H1 (cell line): ENCODE measurements at regions not wholly inside any gene's neighbourhood (a gene's known extent, or its start where the extent isn't known, plus 50 kb on each side); places are given as distances from the start of the nearest gene placed in this dataset.

Experiments
- CTCF ChIA-PET: fragments of 300-600 bp; sonication (Branson Sonifier 250); formaldehyde crosslinking; loops from one replicate; lab custom pipeline; 2021; ENCODE audit not compliant: partially characterized antibody; lab: Charles Lee
- POLR2A ChIA-PET: fragments of 300-600 bp; sonication (Branson Sonifier 250); formaldehyde crosslinking; loops from one replicate; lab custom pipeline; 2021; ENCODE audit warnings: inconsistent platforms; ENCODE audit not compliant: partially characterized antibody; lab: Charles Lee
- DNase-seq, 2 experiments: peaks; one replicate each; pipeline versions ENCODE4 v3.0.0 to v3.0.0-alpha.2; 2010 to 2022; ENCODE audit warnings: low spot score in 2 of 2, low read depth in 1 of 2, mixed read lengths in 1 of 2
- FAIRE-seq: peaks from 2 replicates; lab custom pipeline; 2011; peaks lifted over from hg19 to GRCh38; lab: Jason Lieb, UNC
- H2AFZ ChIP-seq: 2 replicates; pipeline ENCODE4 v1.8.1; 2012; ENCODE audit warnings: low read length, inconsistent platforms
- H2AK5ac ChIP-seq: 2 replicates; pipeline ENCODE4 v1.6.1; 2013; ENCODE audit warnings: low read depth, low read length
- H2BK120ac ChIP-seq: replicated peaks from 2 replicates; pipeline ENCODE3; 2013; ENCODE audit warnings: low read depth, low read length, inconsistent platforms
- H2BK12ac ChIP-seq: 2 replicates; pipeline ENCODE4 v1.6.1; 2013; ENCODE audit warnings: low read depth, low read length
- H2BK15ac ChIP-seq: 2 replicates; pipeline ENCODE4 v1.6.1; 2013; ENCODE audit warnings: low read length
- H2BK20ac ChIP-seq: 2 replicates; pipeline ENCODE4 v1.6.1; 2013; ENCODE audit warnings: low read length
- H2BK5ac ChIP-seq: 2 replicates; pipeline ENCODE4 v1.6.1; 2013; ENCODE audit warnings: low read depth, low read length
- H3K14ac ChIP-seq: 2 replicates; pipeline ENCODE4 v1.6.1; 2013; ENCODE audit warnings: inconsistent platforms; ENCODE audit not compliant: insufficient read length
- H3K18ac ChIP-seq: 2 replicates; pipeline ENCODE4 v1.6.1; 2013; ENCODE audit warnings: low read length; ENCODE audit errors: extremely low read depth
- H3K23ac ChIP-seq: 2 replicates; pipeline ENCODE4 v1.6.1; 2013; ENCODE audit warnings: inconsistent platforms; ENCODE audit not compliant: insufficient read length
- H3K23me2 ChIP-seq: 2 replicates; pipeline ENCODE4 v1.6.1; 2013; ENCODE audit warnings: low read depth, low read length
- H3K27ac ChIP-seq: 2 replicates; pipeline ENCODE4 v1.6.1; 2011; ENCODE audit warnings: low read depth, low read length, inconsistent platforms
- H3K27me3 ChIP-seq, 4 experiments: replicated peaks in 1 of 4; 1 replicate in 1 of 4; 2 replicates in 3 of 4; pipeline versions ENCODE4 v1.6.1 to v1.8.1; 2011 to 2013; ENCODE audit warnings: low read length in 3 of 4, mild to moderate bottlenecking in 3 of 4, inconsistent platforms in 2 of 4, mixed read lengths in 2 of 4, moderate library complexity in 1 of 4; ENCODE audit not compliant: control insufficient read depth in 3 of 4, insufficient read depth in 3 of 4; ENCODE audit errors: extremely low read depth in 1 of 4
- H3K36me3 ChIP-seq, 4 experiments: 2 replicates each; pipeline versions ENCODE4 v1.6.1 to v1.8.1; 2011 to 2013; ENCODE audit warnings: mild to moderate bottlenecking in 4 of 4, low read length in 3 of 4, moderate library complexity in 2 of 4, control low read depth in 1 of 4, inconsistent platforms in 1 of 4; ENCODE audit not compliant: insufficient read depth in 4 of 4, control insufficient read depth in 2 of 4
- H3K4ac ChIP-seq: replicated peaks from 2 replicates; pipeline ENCODE3; 2013; ENCODE audit warnings: low read length, low read depth, mixed read lengths, inconsistent platforms; ENCODE audit not compliant: insufficient read length
- H3K4me1 ChIP-seq, 4 experiments: replicated peaks in 1 of 4; 1 replicate in 1 of 4; 2 replicates in 3 of 4; pipeline versions ENCODE4 v1.6.1 to v1.8.1; 2011 to 2013; ENCODE audit warnings: low read length in 3 of 4, inconsistent platforms in 2 of 4, mixed read lengths in 1 of 4; ENCODE audit not compliant: insufficient read depth in 4 of 4, control insufficient read depth in 3 of 4
- H3K4me2 ChIP-seq, 2 experiments: 2 replicates each; pipeline versions ENCODE4 v1.6.1 to v1.8.1; 2011 to 2013; ENCODE audit warnings: low read depth in 2 of 2, low read length in 2 of 2, control low read depth in 1 of 2, inconsistent platforms in 1 of 2, mild to moderate bottlenecking in 1 of 2; ENCODE audit not compliant: insufficient read depth in 1 of 2
- H3K4me3 ChIP-seq, 4 experiments: fragments of 200-600, 300-600 bp in 1 of 4; sonication (generic), shearing (Covaris generic), sonication (Bioruptor Twin) in 1 of 4; 2 replicates each; pipeline versions ENCODE4 v1.5.1 to v1.8.1; 2011 to 2016; ENCODE audit warnings: low read length in 4 of 4, low read depth in 3 of 4, control low read depth in 2 of 4, inconsistent platforms in 2 of 4, mild to moderate bottlenecking in 2 of 4, mixed read lengths in 1 of 4, moderate library complexity in 1 of 4; ENCODE audit not compliant: insufficient read depth in 2 of 4; ENCODE audit errors: extremely low read depth in 1 of 4
- H3K56ac ChIP-seq: replicated peaks from 2 replicates; pipeline ENCODE3; 2013; ENCODE audit warnings: low read depth, mild to moderate bottlenecking, mixed read lengths, low read length, inconsistent platforms; ENCODE audit not compliant: insufficient read length
- H3K79me1 ChIP-seq: 2 replicates; pipeline ENCODE4 v1.6.1; 2013; ENCODE audit warnings: low read depth, low read length, control low read depth
- H3K79me2 ChIP-seq, 2 experiments: 2 replicates each; pipeline versions ENCODE4 v1.6.1 to v1.8.1; 2012 to 2013; ENCODE audit warnings: low read length in 2 of 2, mild to moderate bottlenecking in 2 of 2, inconsistent platforms in 1 of 2; ENCODE audit not compliant: insufficient read depth in 2 of 2, control insufficient read depth in 1 of 2
- H3K9ac ChIP-seq, 4 experiments: replicated peaks in 1 of 4; 1 replicate in 1 of 4; 2 replicates in 3 of 4; pipeline versions ENCODE4 v1.6.1 to v1.8.1; 2011 to 2013; ENCODE audit warnings: low read depth in 3 of 4, low read length in 3 of 4, control low read depth in 2 of 4, mild to moderate bottlenecking in 2 of 4, moderate library complexity in 2 of 4, inconsistent platforms in 1 of 4; ENCODE audit errors: extremely low read depth in 1 of 4
- H3K9me3 ChIP-seq, 2 experiments: 2 replicates each; pipeline versions ENCODE4 v1.6.1 to v1.8.1; 2012 to 2013; ENCODE audit warnings: mild to moderate bottlenecking in 2 of 2, moderate library complexity in 2 of 2, control low read depth in 1 of 2, inconsistent platforms in 1 of 2, low read depth in 1 of 2, low read length in 1 of 2, mixed read lengths in 1 of 2; ENCODE audit not compliant: insufficient read depth in 2 of 2
- H4K20me1 ChIP-seq, 2 experiments: replicated peaks in 1 of 2; 2 replicates each; pipeline versions ENCODE3 to v1.8.1; 2011 to 2013; ENCODE audit warnings: inconsistent platforms in 2 of 2, low read length in 2 of 2, mild to moderate bottlenecking in 1 of 2; ENCODE audit not compliant: insufficient read depth in 2 of 2, control insufficient read depth in 1 of 2
- H4K5ac ChIP-seq: 2 replicates; pipeline ENCODE4 v1.6.1; 2013; ENCODE audit warnings: low read length, low read depth, mixed read lengths, inconsistent platforms; ENCODE audit not compliant: insufficient read length
- H4K8ac ChIP-seq: 2 replicates; pipeline ENCODE4 v1.8.0; 2013; ENCODE audit warnings: mild to moderate bottlenecking, moderate library complexity, low read length, inconsistent platforms; ENCODE audit not compliant: insufficient read depth; ENCODE audit errors: extremely low read depth
- H4K91ac ChIP-seq: replicated peaks from 2 replicates; pipeline ENCODE3; 2013; ENCODE audit warnings: low read length, mixed read lengths, inconsistent platforms; ENCODE audit not compliant: insufficient read length
- BCL11A ChIP-seq, 2 experiments: IDR thresholded peaks; one replicate each; pipeline ENCODE4 v1.6.1; 2011; ENCODE audit warnings: low read depth in 2 of 2, low read length in 2 of 2, mild to moderate bottlenecking in 2 of 2
- E2F6 ChIP-seq: IDR thresholded peaks from 2 replicates; pipeline ENCODE4 v1.6.1; 2012; ENCODE audit warnings: inconsistent platforms
- HDAC2 ChIP-seq, 2 experiments: fragments of 300-600 bp in 1 of 2; sonication (generic) in 1 of 2; IDR thresholded peaks; 2 replicates each; pipeline ENCODE4 v1.6.1; 2011 to 2012; ENCODE audit warnings: low read depth in 2 of 2, low read length in 2 of 2, mild to moderate bottlenecking in 2 of 2, moderate library complexity in 2 of 2, borderline replicate concordance in 1 of 2, inconsistent platforms in 1 of 2
- NRF1 ChIP-seq: IDR thresholded peaks from 2 replicates; pipeline ENCODE4 v1.6.1; 2011; ENCODE audit warnings: mild to moderate bottlenecking, low read depth, low read length, improper control_type of control experiment
- PHF8 ChIP-seq: fragments of 200-600 bp; sonication (generic); conservative IDR thresholded peaks from 2 replicates; pipeline ENCODE4 v1.7.1; 2012; ENCODE audit warnings: low read depth, mild to moderate bottlenecking, inconsistent platforms, low read length, moderate library complexity
- POU5F1 ChIP-seq: IDR thresholded peaks from 2 replicates; pipeline ENCODE4 v1.6.1; 2011; ENCODE audit warnings: low read depth, mild to moderate bottlenecking, low read length, moderate library complexity
- RFX5 ChIP-seq: IDR thresholded peaks from 2 replicates; pipeline ENCODE4 v1.6.1; 2011; ENCODE audit warnings: low read depth, low read length, improper control_type of control experiment, borderline replicate concordance
- RXRA ChIP-seq: IDR thresholded peaks from 2 replicates; pipeline ENCODE4 v1.6.1; 2011; ENCODE audit warnings: low read depth, mild to moderate bottlenecking, low read length, moderate library complexity; ENCODE audit not compliant: insufficient read depth
- TBP ChIP-seq: IDR thresholded peaks from 2 replicates; pipeline ENCODE4 v1.6.1; 2011; ENCODE audit warnings: low read depth, low read length, improper control_type of control experiment
- TEAD4 ChIP-seq: IDR thresholded peaks from 2 replicates; pipeline ENCODE4 v1.6.1; 2012; ENCODE audit warnings: low read depth, low read length, inconsistent platforms, mixed read lengths
- WGBS, 2 experiments: shearing (Covaris generic) in 1 of 2; methylation state at CpG; one replicate each; pipeline versions ENCODE4 v1.1.6 to v1.1.7; 2013 to 2015; ENCODE audit warnings: low lambda C conversion rate in 2 of 2, mixed read lengths in 2 of 2, inconsistent platforms in 1 of 2, low coverage in 1 of 2, missing lambda C conversion rate in 1 of 2; ENCODE audit not compliant: insufficient replicate concordance in 2 of 2, insufficient coverage in 1 of 2, insufficient read length in 1 of 2; ENCODE audit errors: extremely low coverage in 1 of 2, missing lambda C conversion rate in 1 of 2; 5-methylcytosine and 5-hydroxymethylcytosine counted together
- TF ChIP-seq, protein P1 (sequence below): IDR thresholded peaks from 2 replicates; pipeline ENCODE4 v1.6.1; 2012; ENCODE audit warnings: low read length, inconsistent platforms

- Histone ChIP-seq H3K4me3 (no peak overlapping the region), H3K4me2 (no peak overlapping the region), H2AK5ac (no peak overlapping the region), H3K79me1 (no peaks in the 10 kb centered on the region), H4K91ac (no peak overlapping the region), H4K20me1 (no peaks in the 10 kb centered on the region), H3K18ac (no peak overlapping the region), H3K9me3 (no peaks in the 10 kb centered on the region), H3K56ac (no peak overlapping the region), H3K36me3 (no peaks in the 10 kb centered on the region), H3K4me1 (no peaks in the 10 kb centered on the region), H2BK5ac (no peak overlapping the region), H2AFZ (no peak overlapping the region), H2BK12ac (no peak overlapping the region), H3K23me2 (no peaks in the 10 kb centered on the region), H4K8ac (no peak overlapping the region), H3K23ac (no peak overlapping the region), H4K5ac (no peak overlapping the region), H2BK20ac (no peak overlapping the region), H3K4ac (no peak overlapping the region), H3K27ac (no peak overlapping the region), H2BK15ac (no peak overlapping the region), H3K9ac (no peak overlapping the region), H3K14ac (no peak overlapping the region), H2BK120ac (no peak overlapping the region), H3K27me3 (no peaks in the 10 kb centered on the region), H3K79me2 (no peaks in the 10 kb centered on the region)
- ChIA-PET POLR2A (no interaction called here), CTCF (no interaction called here)
- WGBS, 2 experiments: 96% methylated on average over 1 of the region's 1 CpG; no CpG with 5 or more reads in 1 of the 2 experiments
- no peak for DNase-seq
- FAIRE-seq: no peak
- no peak for TF ChIP-seq HDAC2 (IDR thresholded peaks at IDR 0.05; ENCODE audit: borderline replicate concordance in 1 of 2, low read depth in 2 of 2, low read length in 2 of 2)
- no peak for TF ChIP-seq TBP
- no peak for TF ChIP-seq RXRA
- TF ChIP-seq E2F6: no peak
- no peak for TF ChIP-seq RFX5
- TF ChIP-seq PHF8: no peak
- TF ChIP-seq POU5F1: no peak
- TF ChIP-seq BCL11A (IDR thresholded peaks at IDR 0.05; ENCODE audit: low read depth in 2 of 2, low read length in 2 of 2): no peak
- no peak for TF ChIP-seq NRF1
- TF ChIP-seq, protein P1, sequence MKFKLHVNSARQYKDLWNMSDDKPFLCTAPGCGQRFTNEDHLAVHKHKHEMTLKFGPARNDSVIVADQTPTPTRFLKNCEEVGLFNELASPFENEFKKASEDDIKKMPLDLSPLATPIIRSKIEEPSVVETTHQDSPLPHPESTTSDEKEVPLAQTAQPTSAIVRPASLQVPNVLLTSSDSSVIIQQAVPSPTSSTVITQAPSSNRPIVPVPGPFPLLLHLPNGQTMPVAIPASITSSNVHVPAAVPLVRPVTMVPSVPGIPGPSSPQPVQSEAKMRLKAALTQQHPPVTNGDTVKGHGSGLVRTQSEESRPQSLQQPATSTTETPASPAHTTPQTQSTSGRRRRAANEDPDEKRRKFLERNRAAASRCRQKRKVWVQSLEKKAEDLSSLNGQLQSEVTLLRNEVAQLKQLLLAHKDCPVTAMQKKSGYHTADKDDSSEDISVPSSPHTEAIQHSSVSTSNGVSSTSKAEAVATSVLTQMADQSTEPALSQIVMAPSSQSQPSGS: no peak
- no peak for TF ChIP-seq TEAD4
These were observed 332.9 kb upstream of the ARRDC4 start for GRCh38 chr15:97627634-97628033.
